HS-5 (cell line): ENCODE measurements at regions not wholly inside any gene's neighbourhood (a gene's known extent, or its start where the extent isn't known, plus 50 kb on each side); places are given as distances from the start of the nearest gene placed in this dataset.
"Not testable (repeated sequence)": the region's sequence is repeated elsewhere in the genome, so short reads cannot be mapped to it uniquely, and the experiment has no call there.

ENCODE experiments used
- DNase-seq: peaks from one replicate; pipeline ENCODE4 v3.0.0-alpha.2; 2012; ENCODE audit warnings: low read depth

DNA sequence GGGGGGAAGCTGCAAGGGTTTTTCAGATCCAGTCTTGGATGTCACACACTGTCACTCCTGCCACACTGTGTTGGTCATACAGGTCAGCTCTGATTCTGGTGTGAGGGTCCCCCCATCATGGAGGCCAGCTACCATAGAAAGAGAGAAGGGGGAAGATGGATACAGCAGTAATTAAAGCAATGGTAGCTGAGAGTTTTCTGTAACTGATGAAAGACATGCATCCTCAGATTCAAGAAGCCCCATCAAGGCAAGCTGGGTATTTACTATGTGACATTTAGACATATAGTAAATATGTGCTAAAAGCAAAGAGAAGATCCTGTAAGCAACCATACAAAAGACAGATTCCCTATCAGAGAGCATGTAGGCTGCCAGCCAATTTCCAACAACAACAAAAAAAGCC is 110.9 kb upstream of the COL5A1 start:
- DNase-seq, result no peak

DNA sequence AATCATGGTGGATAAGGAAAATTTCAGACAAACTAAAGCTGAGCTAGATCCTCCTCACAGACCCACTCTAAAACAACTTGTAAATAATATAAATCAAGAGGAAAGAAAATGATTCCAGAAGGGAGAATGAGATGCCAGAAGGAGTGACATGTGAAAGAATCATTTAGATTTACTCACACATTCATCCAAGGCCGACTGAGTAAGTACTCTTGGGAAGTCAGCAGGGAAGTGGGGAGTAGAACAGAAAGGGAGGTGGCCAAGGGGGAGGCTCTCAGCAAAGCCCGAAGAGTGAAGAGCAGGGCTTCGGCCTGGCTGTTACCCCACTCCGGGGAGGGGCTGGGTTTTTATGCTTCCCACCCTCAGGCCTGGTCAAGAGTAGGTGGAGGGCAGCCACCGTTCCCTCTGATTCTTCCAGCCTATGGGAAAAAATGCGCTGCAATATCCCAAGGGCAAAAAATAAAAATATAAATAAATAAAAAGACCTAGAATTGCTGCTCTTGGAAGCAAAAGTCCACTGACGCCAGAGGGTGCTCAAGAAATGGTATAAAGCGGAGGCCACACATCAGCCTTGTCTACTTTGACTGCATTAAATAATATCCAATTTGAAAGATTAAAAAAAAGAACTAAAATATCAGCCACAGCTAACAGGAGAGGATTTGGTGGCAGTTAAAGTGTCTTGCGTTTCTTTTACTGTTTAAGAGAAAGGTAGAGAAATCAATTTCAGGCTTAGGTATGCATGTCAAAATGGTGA is 110.2 kb upstream of the COL5A1 start:
- no peak for DNase-seq

DNA sequence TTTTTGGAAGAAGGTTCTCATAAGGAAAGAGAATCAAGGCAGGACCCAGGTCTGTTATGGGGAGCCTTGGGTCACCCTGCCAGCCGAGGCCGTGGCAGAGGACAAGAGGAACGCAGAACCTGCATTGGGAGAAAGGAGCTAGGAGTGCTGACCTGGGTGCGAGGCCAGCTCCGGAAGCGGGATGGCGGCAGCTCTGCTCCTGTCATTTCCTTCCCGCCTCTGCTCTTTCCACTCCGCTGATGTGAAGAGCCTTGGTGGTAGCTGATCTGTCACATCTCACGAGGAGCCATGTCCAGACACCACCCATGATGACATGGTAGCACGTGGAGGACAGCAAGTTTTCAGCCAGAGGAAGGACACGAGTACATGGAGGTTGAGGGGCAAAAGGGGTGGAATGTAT is 109.5 kb upstream of the COL5A1 start:
- no peak for DNase-seq

DNA sequence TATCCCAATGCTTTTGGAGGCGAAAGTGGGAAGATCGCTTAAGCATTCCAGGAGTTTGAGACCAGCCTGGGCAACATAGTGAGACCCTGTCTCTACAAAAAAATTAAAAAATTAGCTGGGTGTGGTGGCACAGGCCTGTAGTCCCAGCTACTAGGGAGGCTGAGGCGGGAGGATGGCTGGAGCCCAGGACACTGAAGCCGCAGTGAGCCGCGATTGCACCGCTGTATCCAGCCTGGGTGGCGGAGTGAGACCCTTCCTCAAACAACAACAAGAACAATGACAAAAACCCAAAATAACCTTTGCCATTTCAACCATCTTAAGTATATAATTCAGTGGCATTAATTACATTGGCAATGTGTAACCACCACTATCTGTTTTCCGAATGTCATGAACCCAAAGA is 108.9 kb upstream of the COL5A1 start:
- DNase-seq, result not testable (repeated sequence)

DNA sequence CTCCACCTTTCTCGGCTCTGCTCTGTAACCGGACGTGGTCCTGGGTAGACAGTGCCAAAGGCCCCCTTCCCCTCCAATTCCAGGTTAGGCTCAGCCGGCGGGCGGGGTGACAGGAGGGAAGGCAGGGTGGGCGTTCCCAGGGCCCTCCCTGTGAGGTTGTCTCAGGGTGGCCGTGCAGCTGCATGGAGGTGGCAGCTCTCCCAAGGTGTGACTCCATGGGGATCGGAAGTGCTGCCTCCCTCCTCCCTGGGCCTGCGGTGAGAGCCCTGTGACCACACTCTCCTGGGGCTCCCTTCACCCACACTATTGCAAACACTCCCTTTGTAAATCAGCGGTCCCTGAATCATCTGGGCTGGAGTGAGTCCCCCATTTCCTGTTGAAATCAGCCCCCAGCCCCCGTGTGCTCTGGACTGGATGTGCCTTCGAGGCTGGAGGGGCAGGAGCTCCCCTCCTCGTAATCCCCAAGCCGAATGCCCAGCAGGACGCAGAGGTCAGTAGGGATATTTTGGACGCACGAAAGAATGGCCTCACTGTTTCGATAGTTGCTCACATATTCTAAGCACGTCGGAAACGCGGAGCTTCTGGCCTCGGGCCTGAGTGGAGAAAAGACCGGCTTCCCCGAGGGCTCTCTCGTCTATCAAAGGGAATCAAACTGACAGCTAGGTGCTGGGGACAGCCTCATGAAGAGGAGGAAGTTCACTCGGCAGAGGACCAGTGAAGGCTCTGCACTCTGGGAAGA is 107.6 kb upstream of the COL5A1 start:
- DNase-seq, result no peak

DNA sequence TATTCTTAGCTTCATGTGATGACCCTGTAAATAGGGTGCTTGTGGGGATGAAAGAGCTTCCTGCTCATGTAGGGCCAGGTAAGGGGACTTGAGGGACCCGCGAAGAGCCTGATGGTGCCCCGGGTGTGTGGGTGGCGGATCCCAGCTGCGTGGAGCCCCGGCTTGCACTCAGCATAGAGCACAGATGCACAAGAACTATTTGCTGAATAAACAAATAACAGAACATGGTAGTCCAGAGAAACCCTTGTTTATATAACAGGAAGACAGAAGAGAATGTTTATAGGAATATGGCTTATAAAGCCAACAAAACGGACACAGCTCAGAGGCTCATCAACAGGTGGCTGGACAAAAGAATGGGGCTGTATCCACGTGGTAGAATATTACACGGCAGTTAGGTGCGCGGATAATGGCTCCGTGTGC is 106.9 kb upstream of the COL5A1 start:
- no peak for DNase-seq

DNA sequence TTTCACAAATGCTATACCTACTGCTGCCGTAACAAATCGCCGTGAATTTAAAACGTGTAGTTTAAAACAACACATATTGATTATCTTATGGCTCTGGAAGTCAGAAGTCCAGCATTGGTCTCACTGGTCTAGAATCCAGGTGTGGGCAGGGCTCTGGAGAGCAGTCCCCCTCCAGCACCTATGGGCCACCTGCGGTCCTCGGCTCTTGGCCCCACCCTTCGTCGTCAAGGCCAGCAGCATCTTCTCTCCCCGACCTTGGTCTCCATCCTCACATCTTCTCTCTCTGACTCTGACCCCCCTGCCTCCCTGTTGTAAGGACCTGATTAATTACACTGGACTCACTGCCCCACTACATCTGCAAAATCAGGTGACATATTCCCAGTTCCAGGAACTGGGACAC is 106.4 kb upstream of the COL5A1 start:
- DNase-seq, result no peak

GRCh38 chr9:134536101-134536900 is 105.3 kb upstream of the COL5A1 start:
- peak; percentile 14 for DNase-seq

DNA sequence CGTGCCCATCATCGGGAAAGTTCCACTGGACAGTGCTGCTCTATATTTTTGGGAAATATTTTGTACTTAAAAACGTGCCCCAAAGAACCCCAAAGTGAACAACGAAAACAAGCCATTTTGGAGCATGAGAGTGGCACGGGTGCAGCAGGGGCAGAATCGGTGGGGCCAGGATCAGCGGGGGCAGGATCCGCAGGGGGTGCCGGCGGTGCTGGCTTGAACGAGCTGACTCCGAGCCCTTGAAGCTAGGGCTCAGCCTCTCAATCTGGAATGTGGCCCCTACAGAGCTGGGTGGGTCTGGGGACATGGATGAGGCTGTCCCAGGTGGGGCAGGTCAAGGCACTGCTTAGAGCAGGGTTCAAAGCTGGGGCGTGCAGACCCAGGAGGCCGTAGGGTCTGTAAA is 104.7 kb upstream of the COL5A1 start:
- no peak for DNase-seq

- no peak for DNase-seq
Observed at GRCh38 chr9:134537951-134538641, 103.5 kb upstream of the COL5A1 start.

- no peak for DNase-seq
Observed at GRCh38 chr9:134538856-134539566, 102.6 kb upstream of the COL5A1 start.

- no peak for DNase-seq
Observed at GRCh38 chr9:134539586-134540194, 101.9 kb upstream of the COL5A1 start.

- DNase-seq, result no peak
Observed at GRCh38 chr9:134540276-134541096, 101.1 kb upstream of the COL5A1 start.

DNA sequence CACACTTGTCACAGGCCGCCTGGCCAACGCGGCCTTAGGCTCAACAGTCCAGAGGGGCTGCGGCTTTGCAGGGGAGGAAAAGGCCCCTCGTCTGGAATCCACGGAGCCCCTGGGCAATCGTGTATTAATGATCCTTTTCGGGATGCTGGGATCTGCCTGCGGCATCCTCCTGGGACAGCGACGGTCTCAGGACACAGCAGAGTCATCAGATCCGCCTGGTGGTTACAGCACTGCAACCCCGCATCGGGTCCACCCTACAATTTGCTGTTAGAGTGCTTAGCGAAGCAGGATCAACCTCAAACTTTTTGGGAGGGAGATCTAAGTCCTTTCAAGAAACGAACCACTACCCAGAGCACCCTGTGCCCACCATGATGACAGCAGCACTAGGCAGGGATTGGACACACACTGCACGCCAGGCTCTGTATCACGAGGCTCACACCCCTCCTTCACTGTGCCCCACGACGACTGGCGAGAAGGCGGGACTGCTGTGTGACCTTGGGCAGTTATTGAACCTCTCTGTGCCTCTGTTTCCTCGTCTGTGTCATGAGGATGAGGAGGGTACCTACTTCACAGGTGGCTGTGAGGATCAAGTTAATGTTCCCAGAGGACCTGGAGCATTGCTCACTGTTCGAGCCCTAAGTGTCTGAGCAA is 100.4 kb upstream of the COL5A1 start:
- DNase-seq, result no peak

GRCh38 chr9:134544388-134545214 is 97.0 kb upstream of the COL5A1 start:
- DNase-seq, result peak; percentile 45

DNA sequence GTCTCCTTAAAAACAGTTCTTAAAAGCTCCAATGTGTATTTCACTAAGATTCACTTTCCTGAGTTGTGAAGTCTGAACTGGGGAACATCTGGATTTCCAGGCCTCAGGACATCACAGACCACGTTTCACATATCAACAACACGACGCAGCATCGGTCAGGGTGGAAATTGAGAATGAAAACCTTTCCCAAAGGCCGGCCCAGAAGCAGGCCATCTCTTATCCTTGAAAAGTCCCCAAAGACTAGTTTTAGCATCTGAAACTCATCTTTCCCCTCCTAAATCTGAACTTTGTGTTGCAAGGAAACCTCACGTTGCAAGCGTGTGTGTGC is 96.4 kb upstream of the COL5A1 start:
- DNase-seq, result no peak

DNA sequence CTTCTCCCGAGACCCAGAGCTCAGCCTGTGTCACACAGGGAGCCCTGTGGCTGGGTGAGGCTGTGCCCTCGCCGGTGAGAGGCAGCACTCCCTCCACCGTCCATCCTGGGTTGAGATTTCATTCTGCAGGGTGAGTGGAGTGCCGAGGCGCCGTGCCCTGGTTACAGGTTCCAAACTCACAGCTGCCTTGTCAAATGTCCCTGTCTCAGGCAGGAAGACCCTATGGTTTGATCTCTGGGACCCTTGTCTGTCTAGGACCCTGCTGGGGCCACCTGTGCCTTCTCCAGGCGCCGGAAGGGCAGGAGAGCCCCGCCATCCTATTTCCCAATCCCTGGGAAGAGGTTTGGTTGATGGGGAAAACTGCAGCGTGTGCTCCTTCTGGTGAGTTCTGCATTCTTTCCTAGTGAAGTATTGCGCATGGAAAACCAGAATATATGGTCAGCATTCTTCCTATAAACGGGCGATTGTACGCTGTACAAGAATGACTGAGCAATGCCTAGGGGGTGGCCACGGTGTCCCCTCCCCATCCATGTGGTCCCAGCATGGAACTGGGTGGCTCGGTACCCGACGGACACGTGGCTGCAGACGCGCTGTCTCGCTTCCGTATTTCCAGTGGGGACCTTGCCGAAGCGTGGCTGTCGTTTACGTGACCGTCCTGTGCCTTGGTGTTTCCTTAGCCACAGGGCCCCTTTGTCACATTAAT is 95.9 kb upstream of the COL5A1 start:
- DNase-seq, result no peak

DNA sequence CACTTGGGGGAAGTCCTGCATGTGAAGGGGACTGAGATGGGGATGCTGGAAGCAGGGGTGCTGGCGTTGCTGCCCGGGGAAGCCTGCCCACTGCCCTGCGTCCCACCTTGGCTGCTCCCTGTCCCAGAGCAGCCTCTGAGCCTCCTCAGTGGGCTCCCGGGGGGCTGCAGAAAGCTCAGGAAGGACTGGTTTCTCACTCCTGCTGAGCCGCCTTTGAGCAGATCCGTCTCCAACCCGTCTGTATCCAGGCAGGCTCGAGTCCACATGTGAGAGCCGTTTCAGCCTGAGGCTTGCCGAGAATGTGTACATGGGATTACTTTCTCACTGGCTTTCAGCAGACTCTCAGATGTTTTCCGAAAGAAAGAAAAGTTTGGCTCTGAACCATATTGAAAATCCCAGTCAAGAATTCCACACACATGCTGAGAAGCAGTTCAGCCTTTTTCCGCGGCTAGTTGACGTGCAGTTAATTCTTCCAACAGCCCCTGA is 95.3 kb upstream of the COL5A1 start:
- no peak for DNase-seq
